ENCODE measurements at regions not wholly inside any gene's neighbourhood (a gene's known extent, or its start where the extent isn't known, plus 50 kb on each side); places are given as distances from the start of the nearest gene placed in this dataset.

GRCh38 chr4:177796841-177797240 lies 354.6 kb upstream of the AGA start:
- TF ChIP-seq POLR2AphosphoS5 (IDR thresholded peaks at IDR 0.05; ENCODE audit: low read depth, low read length) (no peak), POLR2A (IDR thresholded peaks at IDR 0.05; ENCODE audit: low read depth, low read length) (no peak), TAF1 (IDR thresholded peaks at IDR 0.05; ENCODE audit: borderline replicate concordance, low read depth, low read length) (no peak)
